ENCODE measurements at regions not wholly inside any gene's neighbourhood (a gene's known extent, or its start where the extent isn't known, plus 50 kb on each side); places are given as distances from the start of the nearest gene placed in this dataset.
"Not testable (repeated sequence)": the region's sequence is repeated elsewhere in the genome, so short reads cannot be mapped to it uniquely, and the experiment has no call there.

DNA sequence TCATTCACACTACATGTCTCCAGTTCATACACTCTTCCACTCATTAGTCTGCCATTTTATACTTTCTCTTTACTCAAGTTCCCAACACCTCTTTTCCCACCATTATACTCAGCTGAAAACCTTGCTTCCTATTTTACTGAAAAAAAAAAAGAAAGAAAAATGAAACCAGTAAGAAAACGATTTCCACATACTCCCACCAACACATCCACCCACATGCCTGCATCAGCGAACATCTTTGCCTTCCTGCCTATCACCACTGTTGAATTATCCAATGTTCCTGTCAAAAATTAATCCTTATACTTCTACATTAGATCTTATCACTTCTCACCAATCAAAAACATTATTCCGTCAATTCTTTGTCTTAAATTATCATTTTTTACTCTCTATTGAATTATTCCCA is 188.1 kb upstream of the FAM241A start:
- ChIA-PET POLR2A (no interaction called here), CTCF (no interaction called here)
- DNase-seq (ENCODE audit: extremely low spot score), result no peak
- TF ChIP-seq CTCF (IDR thresholded peaks at IDR 0.05; ENCODE audit: control extremely low read depth, extremely low read depth, low read depth, missing control alignments), result no peak

- DNase-seq (ENCODE audit: extremely low spot score), result no peak
- TF ChIP-seq CTCF (IDR thresholded peaks at IDR 0.05; ENCODE audit: control extremely low read depth, extremely low read depth, low read depth, missing control alignments), result no peak
- ChIA-PET CTCF (interaction anchor here (1.1 to 1.6 kb wide), 2 partner anchors 14 to 20 kb away, joined by 4 to 8 read pairs; no protein-coding TSS in a partner anchor), POLR2A (no interaction called here)
Measured at GRCh38 chr4:111957997-111958396, 187.3 kb upstream of the FAM241A start.

GRCh38 chr4:111959222-111959621 is 186.0 kb upstream of the FAM241A start:
- TF ChIP-seq CTCF (IDR thresholded peaks at IDR 0.05; ENCODE audit: control extremely low read depth, extremely low read depth, low read depth, missing control alignments), result no peak
- ChIA-PET CTCF (interaction anchor here (1.4 to 4.5 kb wide), 5 partner anchors 14 to 72 kb away, joined by 3 to 15 read pairs (median 8); no protein-coding TSS in a partner anchor), POLR2A (no interaction called here)
- no peak for DNase-seq (ENCODE audit: extremely low spot score)

DNA sequence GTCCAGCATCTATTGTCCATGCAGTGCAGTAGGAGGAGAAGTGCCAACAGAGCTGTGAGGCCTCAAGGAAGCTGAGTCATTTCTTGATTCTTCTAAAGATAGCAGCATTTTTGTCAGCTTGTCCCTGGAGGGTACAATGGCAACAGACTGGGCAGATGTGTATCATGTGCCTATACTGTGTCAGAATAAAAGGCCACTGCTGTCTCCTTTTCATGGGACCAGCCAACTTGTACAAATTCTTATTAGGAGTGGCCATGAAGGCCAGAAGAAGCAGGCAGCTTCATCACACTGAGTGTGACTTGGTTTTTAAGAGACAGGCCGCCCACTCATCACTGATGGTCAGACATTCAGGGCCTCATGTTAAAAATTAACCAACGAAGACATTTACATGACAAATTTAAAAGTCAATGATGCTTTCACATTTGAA is 185.0 kb upstream of the FAM241A start:
- peak; percentile 32 for DNase-seq (ENCODE audit: extremely low spot score)
- ChIA-PET POLR2A (no interaction called here), CTCF (interaction anchor here (1.4 to 4.5 kb wide), 5 partner anchors 15 to 71 kb away, joined by 3 to 15 read pairs (median 5); no protein-coding TSS in a partner anchor)
- no peak for TF ChIP-seq CTCF (IDR thresholded peaks at IDR 0.05; ENCODE audit: control extremely low read depth, extremely low read depth, low read depth, missing control alignments)

DNA sequence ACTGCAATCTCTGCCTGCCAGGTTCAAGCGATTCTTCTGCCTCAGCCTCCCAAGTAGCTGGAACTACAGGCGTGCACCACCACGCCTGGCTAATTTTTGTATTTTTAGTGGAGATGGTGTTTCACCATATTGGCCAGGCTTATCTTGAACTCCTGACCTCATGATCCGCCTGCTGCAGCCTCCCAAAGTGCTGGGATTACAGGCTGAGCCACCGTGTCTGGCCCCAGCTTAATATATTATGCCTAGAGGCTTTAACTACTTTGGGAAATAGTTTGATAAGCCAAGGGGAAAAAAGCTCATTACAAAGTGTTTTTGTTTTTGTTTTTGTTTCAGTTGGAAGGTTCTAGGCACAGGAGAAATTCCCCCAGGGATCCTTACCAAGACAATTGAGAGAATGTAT is 184.2 kb upstream of the FAM241A start:
- POLR2A ChIA-PET; DNase-seq (ENCODE audit: extremely low spot score): not testable (repeated sequence)
- CTCF ChIA-PET, result interaction anchor here (1.5 to 4.5 kb wide), 3 partner anchors 16 to 70 kb away, joined by 5 to 15 read pairs (median 12); no protein-coding TSS in a partner anchor

DNA sequence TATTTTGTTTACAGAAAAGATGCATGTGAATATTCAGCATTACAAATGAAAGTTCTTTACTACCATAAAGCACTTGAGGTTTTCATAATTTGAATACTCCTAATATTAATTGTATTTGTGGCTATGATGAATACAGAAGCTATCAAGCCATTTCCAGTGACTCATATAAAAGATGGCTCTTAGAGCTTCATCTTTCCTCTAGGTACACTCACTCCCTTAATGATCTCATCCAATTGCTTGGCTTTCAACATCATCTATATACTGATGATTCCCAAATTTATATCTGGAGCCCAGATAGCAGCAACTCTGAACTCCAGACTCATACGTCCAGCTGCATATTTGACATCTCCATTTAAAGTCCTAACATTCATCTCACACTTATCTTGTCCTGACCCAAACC is 183.4 kb upstream of the FAM241A start:
- no peak for TF ChIP-seq CTCF (IDR thresholded peaks at IDR 0.05; ENCODE audit: control extremely low read depth, extremely low read depth, low read depth, missing control alignments)
- DNase-seq (ENCODE audit: extremely low spot score), result no peak
- POLR2A ChIA-PET, result interaction anchor here (0.5 kb wide), 1 partner anchor 42 kb away, joined by 3 read pairs; no protein-coding TSS in a partner anchor
- CTCF ChIA-PET, result interaction anchor here (1.5 to 4.5 kb wide), 3 partner anchors 17 to 70 kb away, joined by 5 to 15 read pairs (median 12); no protein-coding TSS in a partner anchor

- CTCF ChIA-PET, result interaction anchor here (1.2 to 4.5 kb wide), 3 partner anchors 14 to 292 kb away, joined by 3 to 15 read pairs (median 3); no protein-coding TSS in a partner anchor
- POLR2A ChIA-PET, result no interaction called here
- DNase-seq (ENCODE audit: extremely low spot score), result no peak
- TF ChIP-seq CTCF (IDR thresholded peaks at IDR 0.05; ENCODE audit: control extremely low read depth, extremely low read depth, low read depth, missing control alignments), result no peak
Measured at GRCh38 chr4:111963158-111963700, 182.0 kb upstream of the FAM241A start.
